Anterior cingulate cortex (tissue), 58 donors: ENCODE measurements at regions not wholly inside any gene's neighbourhood (a gene's known extent, or its start where the extent isn't known, plus 50 kb on each side); places are given as distances from the start of the nearest gene placed in this dataset.
A peak's percentile ranks its signal among the peaks of the same experiment; 100 is the strongest.
"Not testable (repeated sequence)": the region's sequence is repeated elsewhere in the genome, so short reads cannot be mapped to it uniquely, and the experiment has no call there.

Experiments used
- DNase-seq, 58 donors: peaks; one replicate each; lab custom pipeline; 2025; lab: John Stamatoyannopoulos, UW

DNA sequence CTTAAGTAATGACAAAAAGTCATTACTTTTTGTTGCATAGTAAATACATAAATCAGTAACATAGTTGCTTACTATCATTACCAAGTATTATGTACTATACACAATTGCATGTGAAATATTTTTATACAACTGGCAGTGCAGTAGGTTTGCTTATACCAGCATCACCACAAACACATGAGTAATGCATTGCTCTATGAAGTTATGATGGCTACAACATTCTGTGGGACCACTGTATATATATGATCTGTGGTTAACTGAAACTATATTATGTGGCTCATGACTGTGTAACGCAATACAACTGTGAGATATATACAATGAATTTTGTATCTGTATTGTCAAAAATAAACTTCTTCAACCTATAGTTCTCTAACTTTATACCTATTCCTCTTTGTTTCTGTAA, 113.7 kb upstream of the RBMS3 start:
- no peak for DNase-seq

DNA sequence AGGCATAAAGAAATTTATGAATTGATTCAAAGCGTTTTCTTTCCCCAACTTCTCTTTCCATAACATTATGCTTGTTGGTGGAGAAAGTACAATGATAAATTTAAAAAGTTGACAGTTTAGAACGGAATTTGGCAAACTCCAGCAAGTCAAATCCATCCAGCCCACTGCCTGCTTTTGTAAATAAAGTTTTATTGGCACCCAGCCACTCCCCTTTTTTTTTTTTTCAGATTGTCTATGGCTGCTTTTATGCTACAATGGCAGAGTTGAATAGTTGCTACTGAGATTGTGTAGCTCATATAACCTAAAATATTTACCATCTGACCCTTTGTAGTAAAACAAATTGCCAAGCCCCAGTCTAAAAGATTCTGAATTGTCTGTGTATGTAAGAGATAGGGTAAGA, 112.8 kb upstream of the RBMS3 start:
- DNase-seq = no peak

DNA sequence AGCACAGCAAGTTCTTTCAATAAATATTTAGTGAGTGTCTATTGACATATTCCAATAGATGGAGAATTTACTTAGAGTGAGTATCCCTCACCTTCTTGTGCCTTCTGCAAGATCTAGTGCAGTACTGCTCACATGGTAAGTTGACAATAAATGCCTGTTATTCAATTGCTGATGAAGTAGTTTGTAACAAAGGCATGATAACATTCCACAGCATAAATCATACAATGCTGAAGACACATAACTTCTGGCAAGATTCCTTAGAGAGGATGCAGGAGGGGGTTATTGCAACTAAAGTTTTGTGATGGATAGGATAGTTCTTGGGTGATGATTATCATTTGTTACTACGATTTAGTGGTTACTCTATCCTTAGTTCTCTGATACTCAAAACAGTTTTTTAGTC, 112.2 kb upstream of the RBMS3 start:
- DNase-seq = no peak

DNA sequence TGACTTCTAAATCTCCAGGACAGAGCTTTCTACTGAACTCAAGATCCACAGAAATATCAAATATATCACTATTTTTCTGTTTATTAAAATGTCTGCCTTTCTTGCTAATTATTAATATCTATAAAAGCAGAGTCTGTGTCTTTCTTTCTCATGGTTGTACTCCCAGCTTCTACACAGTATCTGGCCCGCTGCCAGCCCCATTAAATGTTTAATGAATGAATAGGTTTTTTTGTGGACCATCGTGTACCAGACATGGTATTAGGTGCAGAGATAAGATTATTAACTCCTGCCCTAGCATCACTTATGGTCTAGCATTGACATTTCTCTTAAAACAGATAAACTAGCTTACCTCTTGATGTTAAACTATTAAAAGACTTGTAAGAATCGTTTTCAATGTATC, 111.4 kb upstream of the RBMS3 start:
- DNase-seq = no peak

DNA sequence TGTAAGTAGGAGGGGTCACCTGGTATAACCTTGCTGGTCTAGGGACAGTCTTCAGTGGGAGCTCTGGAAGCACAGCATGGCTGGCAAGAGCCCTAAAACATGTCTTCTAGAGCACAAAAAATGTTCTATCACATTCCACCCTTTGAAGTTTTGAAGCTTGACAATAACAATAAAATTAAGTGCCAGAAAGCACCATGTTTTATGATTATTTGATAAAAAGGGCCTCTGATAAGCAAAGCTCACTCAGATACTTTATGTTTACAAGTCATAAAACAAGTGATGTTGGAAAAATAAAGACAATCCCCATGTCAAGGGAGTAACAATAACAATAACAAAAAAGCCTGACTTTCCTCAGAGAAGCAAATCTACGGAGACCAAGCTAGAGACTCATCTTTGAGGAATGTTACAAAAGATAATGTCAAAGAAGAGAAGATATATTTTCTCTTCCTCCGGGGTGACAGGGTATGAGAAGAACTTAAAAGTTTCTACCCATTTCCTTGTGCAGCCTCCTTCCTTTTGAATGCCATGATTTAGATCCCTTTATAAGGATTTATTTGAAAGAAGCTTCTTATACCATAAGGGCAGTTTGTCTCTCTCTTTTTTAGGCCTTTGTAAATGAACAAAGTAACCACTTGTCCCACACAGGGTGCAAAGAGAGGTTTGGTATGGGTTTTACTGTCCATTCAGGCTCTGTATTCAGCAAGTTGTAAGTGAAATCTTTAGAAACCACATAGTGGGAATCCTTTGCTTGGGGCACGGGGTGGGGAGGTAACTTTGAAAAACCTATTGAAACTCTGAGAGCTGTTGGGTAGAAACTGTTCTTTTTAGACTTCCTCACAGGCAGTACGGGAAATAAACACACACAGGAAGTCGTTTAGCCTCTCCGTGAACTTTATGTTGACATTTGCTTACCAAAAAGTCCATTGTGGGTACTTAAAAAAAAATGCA, 109.6 kb upstream of the RBMS3 start:
- no peak for DNase-seq

DNA sequence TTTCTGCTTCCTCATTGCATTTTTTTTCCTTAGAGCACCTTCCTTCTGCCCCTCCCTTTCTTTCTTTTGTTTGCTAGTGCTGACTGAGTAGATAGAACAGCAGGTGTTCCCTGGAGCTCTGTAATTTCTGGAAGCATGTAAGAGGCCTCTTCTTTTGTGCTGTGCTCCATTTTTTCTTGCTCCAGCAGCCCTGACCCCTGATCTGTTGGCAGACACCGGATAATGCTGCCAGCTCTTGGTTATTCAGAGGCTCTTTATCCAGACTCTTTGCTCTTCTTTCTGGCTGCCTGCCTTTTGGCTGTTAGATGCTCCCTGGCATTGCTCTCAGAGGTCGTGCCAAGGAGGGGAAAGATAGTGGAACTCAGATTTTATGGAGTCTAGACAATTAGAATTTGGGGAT, 104.4 kb upstream of the RBMS3 start:
- DNase-seq = peak in 9 of 58 donors; percentile 2 to 33 (median 9)

DNA sequence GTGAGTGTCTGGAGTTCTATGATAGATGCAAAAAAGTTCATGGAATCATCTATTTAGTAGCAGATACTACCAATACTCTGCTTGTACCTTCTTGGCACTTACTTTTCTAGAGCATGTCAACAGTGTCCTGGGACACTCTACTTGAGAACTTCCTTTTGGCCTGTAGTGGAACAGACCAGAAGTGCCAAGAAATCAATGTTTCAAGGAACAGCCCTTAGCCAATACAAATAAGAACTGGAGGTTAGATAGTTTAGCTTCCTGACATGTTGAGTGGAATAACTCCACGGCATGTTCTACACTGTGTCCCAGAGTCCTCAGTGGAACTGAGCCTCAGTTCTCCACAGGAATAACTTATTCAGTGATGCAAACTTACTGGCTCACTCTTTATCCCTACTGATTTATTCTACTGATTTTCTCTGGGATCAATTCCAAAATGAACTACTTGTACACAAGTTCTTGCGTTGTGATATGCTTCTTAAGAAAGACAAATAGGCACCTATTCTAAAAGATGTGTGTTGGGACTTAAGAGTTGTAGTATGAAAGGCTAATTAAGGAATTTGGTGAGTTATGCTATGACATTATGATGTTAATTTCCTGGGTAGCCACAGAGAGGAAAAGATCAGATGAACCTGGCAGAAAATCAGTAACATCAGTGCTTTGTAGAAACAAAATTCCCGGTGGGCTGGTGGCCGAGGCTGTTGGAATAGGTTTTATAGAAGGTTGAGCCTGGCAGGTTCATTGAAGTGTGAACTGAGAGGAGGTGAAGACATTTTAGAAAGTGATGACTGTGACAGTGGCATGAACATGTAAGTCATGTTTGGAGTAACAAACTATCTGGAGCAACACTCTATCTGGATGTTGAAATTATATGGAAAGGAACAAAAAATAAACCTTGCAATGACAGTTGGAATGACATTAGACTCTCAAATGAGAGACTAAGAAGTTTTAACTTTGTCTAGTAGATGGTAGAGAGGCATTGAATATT, 101.8 kb upstream of the RBMS3 start:
- DNase-seq = no peak

DNA sequence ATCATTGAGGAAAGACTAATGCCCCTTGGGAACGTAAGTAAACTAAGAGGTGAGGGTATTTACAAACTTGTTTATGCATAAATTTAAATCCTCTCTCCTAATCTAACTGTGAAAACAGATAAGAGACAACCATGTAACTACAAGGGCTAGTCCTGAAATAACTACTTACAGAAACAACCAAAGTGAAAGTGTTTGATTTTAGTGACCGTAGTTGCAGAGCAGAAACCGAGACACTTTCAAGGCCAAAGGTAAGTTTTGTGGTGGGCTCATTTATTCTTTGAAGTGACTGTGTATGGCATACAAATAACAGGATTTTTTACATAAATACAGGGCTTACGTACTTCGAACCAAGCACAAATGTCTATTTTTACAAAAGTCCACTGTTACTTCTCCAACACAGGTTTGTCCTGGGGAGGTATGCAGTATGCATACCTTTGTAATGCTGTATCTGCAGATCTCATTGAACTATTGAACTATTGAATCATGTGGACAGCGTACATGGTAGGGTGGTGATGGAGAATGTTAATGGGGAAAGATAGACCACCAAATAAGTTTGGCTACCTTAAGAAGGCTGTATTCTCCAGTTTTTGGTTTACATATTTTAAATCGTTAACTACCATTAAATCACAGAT, 99.6 kb upstream of the RBMS3 start:
- DNase-seq = no peak

DNA sequence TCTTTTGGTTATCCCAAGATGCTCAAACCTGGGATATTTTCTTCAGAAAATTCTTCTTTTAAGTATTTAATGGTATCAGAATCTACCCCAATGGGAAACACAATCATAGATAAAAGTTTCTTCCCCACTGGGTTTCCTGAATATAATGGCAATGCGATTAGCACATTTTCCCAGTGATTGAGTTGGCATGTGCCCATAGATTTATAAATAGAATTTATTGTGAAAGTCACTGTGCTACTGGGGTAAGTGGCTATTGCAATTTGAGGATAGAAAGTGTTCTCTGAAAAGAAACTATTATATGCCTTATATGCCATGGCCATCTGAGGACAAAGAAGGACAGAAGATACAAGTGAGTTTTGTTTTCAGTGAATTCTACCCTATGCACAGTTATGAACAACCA, 99.0 kb upstream of the RBMS3 start:
- no peak for DNase-seq

DNA sequence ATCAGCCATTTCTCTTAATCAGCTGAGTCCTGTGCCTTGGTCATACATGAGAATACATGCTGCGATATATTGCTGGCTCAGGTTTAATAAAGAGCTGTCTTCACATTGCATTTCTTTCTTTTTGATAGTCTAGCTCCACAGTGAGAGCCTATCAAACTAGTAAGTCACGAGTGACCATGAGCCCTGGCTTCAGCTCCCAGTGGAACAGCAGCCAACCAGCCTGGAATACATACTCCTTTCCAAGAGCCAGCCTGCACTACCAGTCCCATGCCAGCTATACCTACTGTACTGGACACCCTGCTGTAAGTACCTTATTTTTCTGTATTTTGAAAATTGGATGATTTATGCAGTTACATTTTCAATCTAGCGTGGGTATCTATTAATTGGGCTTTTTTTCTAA, 98.0 kb upstream of the RBMS3 start:
- DNase-seq = not testable (repeated sequence)

DNA sequence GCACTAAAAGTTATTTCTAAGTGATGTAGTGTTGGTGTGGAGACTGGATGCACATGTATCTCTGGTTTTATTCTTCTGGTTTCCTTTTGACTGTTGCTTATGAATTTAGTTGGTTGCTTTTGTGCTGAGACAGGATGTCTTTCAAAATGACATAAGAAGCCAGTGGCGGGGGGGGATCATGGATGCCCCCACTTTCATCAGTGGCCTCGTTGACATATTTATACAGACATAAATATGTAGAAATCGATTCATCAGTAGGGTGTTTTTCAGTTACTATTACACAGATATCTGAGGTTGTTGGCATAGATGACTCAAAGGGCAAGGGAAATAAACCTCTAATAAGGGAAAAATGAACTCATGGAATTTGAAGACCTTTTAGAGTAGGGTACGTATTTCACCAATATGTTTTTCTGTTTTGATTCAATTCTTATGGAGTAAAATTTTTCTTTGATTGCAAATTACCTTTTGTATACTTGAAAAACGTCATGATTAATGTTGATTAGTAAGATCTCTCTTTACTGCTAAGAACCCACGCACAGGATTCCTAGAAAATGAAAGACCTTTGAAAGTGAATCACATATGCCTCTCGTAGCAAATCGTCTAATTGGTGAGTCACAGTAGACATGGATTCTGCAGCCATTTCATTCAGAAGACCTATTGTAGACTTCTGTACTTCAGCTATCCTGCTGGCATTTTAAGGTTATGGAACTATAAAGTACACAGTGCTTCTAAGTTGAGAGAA, 97.4 kb upstream of the RBMS3 start:
- no peak for DNase-seq

DNA sequence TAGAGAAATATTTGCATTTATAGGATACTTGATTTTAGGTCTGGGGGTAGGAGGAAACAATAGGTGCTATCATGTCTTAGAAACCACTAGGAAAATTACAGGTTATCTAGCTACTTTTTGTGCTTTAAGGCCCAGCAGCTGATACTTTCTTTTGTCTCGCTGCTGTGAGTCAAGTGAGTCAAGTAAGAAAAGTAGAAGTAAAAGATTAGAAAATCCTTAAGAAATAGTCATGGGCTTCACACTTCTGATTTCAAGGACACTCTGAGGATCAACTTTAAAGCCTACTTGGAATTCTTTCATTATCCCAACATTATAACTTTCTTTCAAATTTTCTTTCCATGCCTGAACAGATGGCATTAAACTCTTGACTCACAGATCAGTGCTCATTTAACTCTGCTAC, 95.2 kb upstream of the RBMS3 start:
- DNase-seq = no peak

DNA sequence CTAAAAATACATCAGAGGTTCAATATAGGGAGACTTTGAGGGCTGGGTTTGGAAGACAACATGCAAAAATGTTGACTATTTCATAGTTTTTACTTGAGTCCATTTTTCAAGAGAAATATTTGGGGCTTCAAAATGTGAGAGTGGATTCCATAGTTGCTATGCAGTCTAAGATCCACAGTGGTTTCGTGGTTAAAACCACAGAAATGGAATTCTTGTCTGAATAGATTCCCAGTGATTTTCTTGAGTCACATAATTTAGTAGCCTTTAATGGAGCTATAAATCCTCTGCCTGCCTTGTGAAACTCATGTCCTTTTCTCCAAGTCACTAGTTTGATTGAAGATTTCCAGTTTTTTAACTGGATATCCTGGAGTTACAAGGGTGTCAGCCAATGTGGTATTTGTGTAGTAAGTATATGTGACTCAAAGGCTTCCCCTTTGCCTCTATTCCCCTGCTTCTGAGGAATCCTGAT, 94.7 kb upstream of the RBMS3 start:
- DNase-seq = no peak

DNA sequence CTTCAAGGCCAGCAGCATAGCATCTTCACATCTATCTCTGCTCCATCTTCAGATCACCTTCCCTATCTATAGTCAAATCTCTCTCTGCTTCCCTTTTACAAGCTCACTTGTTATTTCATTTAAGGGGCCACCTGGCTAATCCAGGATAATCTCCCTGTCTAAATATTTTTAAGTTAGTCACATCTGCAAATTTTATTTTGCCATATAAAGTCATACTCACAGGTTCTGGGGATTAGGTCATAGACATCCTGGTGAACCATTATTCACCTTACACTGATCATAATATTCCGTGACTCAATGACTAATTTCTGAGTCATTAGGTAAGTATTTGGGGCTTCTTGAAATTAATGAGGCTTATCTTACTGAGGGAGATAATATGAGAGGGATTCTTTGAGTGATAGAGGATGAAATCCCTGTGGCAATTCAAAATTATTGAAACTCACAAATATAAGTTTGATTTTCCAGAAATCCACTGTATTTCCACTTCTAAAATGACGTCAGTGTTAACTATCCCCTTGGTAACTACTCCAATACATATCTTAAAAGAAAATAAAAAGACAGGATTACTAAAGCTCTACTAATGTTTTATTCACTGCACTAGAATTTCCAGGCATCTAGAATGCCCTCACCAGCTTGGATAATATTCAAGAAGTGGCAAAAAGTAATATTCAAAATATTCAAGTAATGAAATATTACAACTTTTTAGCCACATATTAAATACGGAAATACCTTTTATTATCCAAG, 93.7 kb upstream of the RBMS3 start:
- DNase-seq = no peak

DNA sequence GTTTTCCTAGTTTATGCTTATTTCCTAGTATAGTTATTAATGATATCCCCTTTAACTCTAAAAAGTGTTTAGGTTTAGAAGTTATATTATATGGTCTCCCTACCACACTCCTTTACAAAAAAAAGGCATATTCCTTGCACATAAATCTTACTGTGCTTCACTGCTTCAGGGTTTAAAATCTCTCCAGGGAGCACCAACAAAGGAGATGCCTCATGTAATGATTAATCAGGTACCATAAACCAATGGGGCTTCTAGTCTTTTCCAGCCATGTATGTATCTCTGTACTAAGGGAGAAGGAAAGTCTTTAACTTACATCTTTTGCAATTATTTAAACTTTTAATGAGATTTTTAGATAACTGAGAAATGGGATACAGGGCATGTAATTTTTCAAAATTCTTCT, 91.5 kb upstream of the RBMS3 start:
- DNase-seq = no peak

DNA sequence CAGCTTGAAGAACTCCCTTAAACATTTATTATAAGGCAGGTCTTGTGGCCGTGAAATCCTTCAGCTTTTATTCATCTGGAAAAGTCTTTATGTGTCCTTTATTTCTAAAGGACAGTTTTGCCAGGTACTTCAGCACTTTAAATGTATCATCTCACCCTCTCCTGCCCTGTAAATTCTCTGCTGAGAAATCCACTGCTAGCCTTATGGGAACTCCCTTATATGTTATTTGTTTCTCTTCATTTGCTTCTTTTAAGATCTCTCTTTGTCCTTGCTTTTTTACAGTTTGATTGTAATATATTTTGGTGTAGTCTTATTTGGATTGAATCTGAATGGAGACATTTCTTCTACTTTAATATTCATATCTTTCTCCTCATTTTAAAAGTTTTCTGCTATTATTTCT, 86.7 kb upstream of the RBMS3 start:
- no peak for DNase-seq

DNA sequence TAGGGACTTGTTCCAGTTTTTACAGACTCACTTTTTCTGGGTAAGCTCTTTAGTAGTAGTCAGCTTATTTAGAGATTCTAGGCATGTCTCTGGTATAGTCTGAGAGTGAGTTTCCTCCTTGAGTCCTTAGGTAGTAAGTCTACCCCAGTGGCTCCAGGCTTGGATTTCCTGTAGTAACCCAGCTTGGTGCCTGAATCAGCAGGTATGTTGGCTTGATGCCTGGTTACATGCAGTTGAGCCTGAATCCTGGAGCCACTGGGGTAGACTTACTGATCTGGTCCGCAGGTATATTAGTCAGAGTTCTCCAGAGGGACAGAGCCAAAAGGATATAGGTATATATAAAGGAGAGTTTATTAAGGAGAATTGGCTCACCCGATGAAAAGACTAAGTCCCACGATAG, 85.8 kb upstream of the RBMS3 start:
- DNase-seq = no peak

DNA sequence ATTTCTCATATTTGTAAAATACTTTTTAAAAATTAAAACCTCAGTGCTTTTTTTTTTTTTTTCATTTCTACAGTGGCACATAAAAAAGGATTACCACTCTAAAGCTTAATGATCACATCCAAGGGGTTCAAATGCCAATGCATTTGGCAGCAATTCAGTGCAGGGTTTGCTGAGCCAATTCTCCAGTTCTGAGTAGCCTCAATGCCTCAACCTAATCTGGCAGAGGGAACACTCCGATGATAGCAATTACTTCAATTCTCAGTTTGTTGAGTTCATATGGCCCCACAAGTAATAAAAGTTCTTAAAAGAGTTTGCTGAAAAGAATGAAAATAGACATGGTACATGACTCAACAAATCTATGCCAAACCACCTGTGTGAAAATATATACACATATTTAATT, 79.3 kb upstream of the RBMS3 start:
- peak in 10 of 58 donors; percentile 0 to 34 (median 6) for DNase-seq

DNA sequence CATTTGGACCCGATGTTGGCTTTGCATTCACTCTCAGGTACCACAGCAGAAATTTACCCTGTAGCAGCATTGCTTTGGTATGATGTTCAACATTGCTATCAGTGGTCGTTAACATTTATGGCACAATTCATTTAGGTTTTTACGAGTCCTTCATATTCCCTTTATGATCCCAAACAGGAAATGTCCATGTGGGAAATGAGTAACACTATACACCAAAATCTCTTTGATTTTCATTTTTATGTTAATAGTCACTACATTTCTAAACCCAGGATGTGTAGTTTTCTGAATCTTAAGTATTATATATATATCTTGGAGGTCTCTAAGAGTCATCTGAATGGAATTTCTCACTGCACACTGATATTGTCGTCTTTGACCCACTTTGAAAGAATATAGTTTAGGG, 78.5 kb upstream of the RBMS3 start:
- no peak for DNase-seq
